K562 (cell line): ENCODE measurements at regions not wholly inside any gene's neighbourhood (a gene's known extent, or its start where the extent isn't known, plus 50 kb on each side); places are given as distances from the start of the nearest gene placed in this dataset.
A peak's percentile ranks its signal among the peaks of the same experiment; 100 is the strongest.

Experiments used
- CAMTA2 ChIP-seq: fragments of 250-450 bp; sonication (Bioruptor Pico); conservative IDR thresholded peaks from 2 replicates; pipeline ENCODE4 v1.5.1; 2022
- CREBBP ChIP-seq: IDR thresholded peaks from one replicate; pipeline ENCODE4 v1.6.1; 2012; ENCODE audit warnings: low read depth, mild to moderate bottlenecking, control low read depth, inconsistent platforms, low read length
- ETV5 ChIP-seq: sonication (generic); formaldehyde crosslinking; IDR thresholded peaks from 2 replicates; pipeline ENCODE4 v1.4.0; 2020; ENCODE audit warnings: low read depth, mild to moderate bottlenecking, missing genetic modification reagents
- FOS ChIP-seq: IDR thresholded peaks from 3 replicates; pipeline ENCODE4 v1.6.1; 2011; ENCODE audit not compliant: insufficient read length; ENCODE audit errors: extremely low read depth
- KHSRP ChIP-seq: fragments of 450-650 bp; IDR thresholded peaks from 2 replicates; pipeline ENCODE4 v1.6.1; 2017
- MCM5 ChIP-seq: fragments of 450-650 bp; IDR thresholded peaks from 2 replicates; pipeline ENCODE4 v1.6.1; 2016; ENCODE audit warnings: low read depth
- RAD51 ChIP-seq: fragments of 450-650 bp; IDR thresholded peaks from 2 replicates; pipeline ENCODE4 v1.7.1; 2016; ENCODE audit warnings: low read depth, mild to moderate bottlenecking, borderline replicate concordance
- SAFB ChIP-seq: fragments of 200-400 bp; formaldehyde crosslinking; IDR thresholded peaks from 2 replicates; pipeline ENCODE4 v1.6.1; 2017; ENCODE audit warnings: low read depth, low read length, borderline replicate concordance
- SMC3 ChIP-seq: conservative IDR thresholded peaks from 2 replicates; pipeline ENCODE4 v1.6.1; 2011; ENCODE audit warnings: low read depth, low read length, improper control_type of control experiment; ENCODE audit not compliant: insufficient read depth
- SRSF9 ChIP-seq: fragments of 200-400 bp; formaldehyde crosslinking; IDR thresholded peaks from 2 replicates; pipeline ENCODE4 v1.6.1; 2017; ENCODE audit warnings: low read depth, low read length, borderline replicate concordance
- TCFL5 ChIP-seq: fragments of 250-450 bp; sonication (Bioruptor Pico); conservative IDR thresholded peaks from 2 replicates; pipeline ENCODE4 v1.6.1; 2021; ENCODE audit warnings: mild to moderate bottlenecking, moderate library complexity, matching md5 sums
- ZC3H11A ChIP-seq: IDR thresholded peaks from 2 replicates; pipeline ENCODE4 v1.6.1; 2012; ENCODE audit warnings: low read depth, low read length, improper control_type of control experiment
- ZFP1 ChIP-seq: fragments of 450-650 bp; formaldehyde crosslinking; IDR thresholded peaks from 2 replicates; pipeline ENCODE4 v1.4.0; 2020; ENCODE audit warnings: mild to moderate bottlenecking, mixed read lengths
- ZFX ChIP-seq: sonication (generic); formaldehyde crosslinking; IDR thresholded peaks from 2 replicates; pipeline ENCODE4 v1.8.0; 2022; ENCODE audit warnings: mild to moderate bottlenecking, missing genetic modification reagents, moderate library complexity
- ZNF140 ChIP-seq: fragments of 250-450 bp; sonication (Bioruptor Pico); IDR thresholded peaks from 2 replicates; pipeline ENCODE4 v1.8.0; 2021; ENCODE audit warnings: moderate library complexity, mild to moderate bottlenecking, inconsistent platforms
- ZNF143 ChIP-seq: sonication (generic); formaldehyde crosslinking; IDR thresholded peaks from 2 replicates; pipeline ENCODE4 v1.9.0; 2022; ENCODE audit warnings: mild to moderate bottlenecking, missing genetic modification reagents
- ZNF274 ChIP-seq: IDR thresholded peaks from 2 replicates; pipeline ENCODE4 v1.6.1; 2011; ENCODE audit warnings: low read depth, mild to moderate bottlenecking, low read length, moderate library complexity, borderline replicate concordance
- ZNF311 ChIP-seq: fragments of 250-450 bp; sonication (Bioruptor Pico); IDR thresholded peaks from 2 replicates; pipeline ENCODE4 v1.4.0; 2020; ENCODE audit warnings: mild to moderate bottlenecking, moderate library complexity
- ZNF408 ChIP-seq: fragments of 250-450 bp; sonication (Bioruptor Pico); IDR thresholded peaks from 2 replicates; pipeline ENCODE4 v1.4.0; 2020; ENCODE audit warnings: low read depth, mild to moderate bottlenecking, moderate library complexity
- ZNF644 ChIP-seq: fragments of 200-800 bp; sonication (Bioruptor generic); IDR thresholded peaks from 2 replicates; pipeline ENCODE4 v1.6.1; 2016; ENCODE audit warnings: low read depth, missing genetic modification characterization, missing compliant biosample characterization
- ZNF707 ChIP-seq: fragments of 250-450 bp; sonication (Bioruptor Pico); conservative IDR thresholded peaks from 2 replicates; pipeline ENCODE4 v1.8.0; 2022; ENCODE audit warnings: inconsistent platforms, mild to moderate bottlenecking, moderate library complexity
- ZNF830 ChIP-seq: fragments of 250-450 bp; sonication (Bioruptor Pico); IDR thresholded peaks from 2 replicates; pipeline ENCODE4 v1.5.0; 2021; ENCODE audit warnings: mild to moderate bottlenecking
- ZSCAN32 ChIP-seq: fragments of 450-650 bp; formaldehyde crosslinking; IDR thresholded peaks from 2 replicates; pipeline ENCODE4 v1.4.0; 2020; ENCODE audit warnings: mild to moderate bottlenecking, moderate library complexity
- TF ChIP-seq, protein P1 (sequence below): fragments of 450-650 bp; IDR thresholded peaks from 2 replicates; pipeline ENCODE4 v1.6.1; 2016; ENCODE audit warnings: low read depth, mild to moderate bottlenecking, moderate library complexity
- TF ChIP-seq, protein P2 (sequence below): sonication (generic); formaldehyde crosslinking; IDR thresholded peaks from 2 replicates; pipeline ENCODE4 v1.8.1; 2022; ENCODE audit warnings: missing genetic modification reagents
- TF ChIP-seq, protein P3 (sequence below): fragments of 450-650 bp; formaldehyde crosslinking; IDR thresholded peaks from 2 replicates; pipeline ENCODE4 v1.4.0; 2020; ENCODE audit warnings: mild to moderate bottlenecking
- TF ChIP-seq, protein P4 (sequence below): fragments of 250-450 bp; sonication (Bioruptor Pico); IDR thresholded peaks from 2 replicates; pipeline ENCODE4 v1.5.0; 2021; ENCODE audit warnings: mild to moderate bottlenecking, borderline replicate concordance

DNA sequence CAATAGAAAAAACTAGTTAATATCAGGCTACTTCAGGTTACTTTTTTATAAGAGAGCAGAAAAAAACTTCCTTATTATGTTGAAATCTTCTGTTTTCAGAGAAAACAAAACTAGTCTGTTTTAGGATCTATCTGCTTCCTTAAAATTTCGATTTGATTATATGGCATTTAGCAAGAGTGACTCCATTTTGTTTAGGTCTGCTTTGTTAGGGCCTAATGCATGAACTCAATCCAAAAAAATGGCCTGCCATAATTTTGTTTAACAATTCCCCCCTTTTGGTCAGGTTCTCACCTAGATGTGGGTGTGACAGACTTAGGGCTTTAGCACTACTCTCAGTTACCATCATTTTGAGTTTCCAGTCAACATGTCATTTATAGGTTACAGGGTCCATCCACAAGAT is 89.8 kb upstream of the GNG12 start (continued):
- TF ChIP-seq KHSRP, result no peak
- TF ChIP-seq, protein P1, sequence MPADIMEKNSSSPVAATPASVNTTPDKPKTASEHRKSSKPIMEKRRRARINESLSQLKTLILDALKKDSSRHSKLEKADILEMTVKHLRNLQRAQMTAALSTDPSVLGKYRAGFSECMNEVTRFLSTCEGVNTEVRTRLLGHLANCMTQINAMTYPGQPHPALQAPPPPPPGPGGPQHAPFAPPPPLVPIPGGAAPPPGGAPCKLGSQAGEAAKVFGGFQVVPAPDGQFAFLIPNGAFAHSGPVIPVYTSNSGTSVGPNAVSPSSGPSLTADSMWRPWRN, result no peak
- no peak for TF ChIP-seq ZNF274
- no peak for TF ChIP-seq FOS
- peak; percentile 98 for TF ChIP-seq ZNF311 (CRISPR knock-in tag)
- TF ChIP-seq ZFP1 (CRISPR knock-in tag), result peak; percentile 51; the same call in 1 of the 2 replicates
- no peak for TF ChIP-seq SRSF9
- no peak for TF ChIP-seq ZNF707 (CRISPR knock-in tag)
- no peak for TF ChIP-seq ZNF644 (tag)
- TF ChIP-seq CREBBP, result no peak
- TF ChIP-seq ZNF143 (CRISPR knock-in tag), result no peak
- no peak for TF ChIP-seq ZC3H11A
- TF ChIP-seq ZNF408 (CRISPR knock-in tag), result no peak
- TF ChIP-seq RAD51, result no peak
- TF ChIP-seq TCFL5 (CRISPR knock-in tag), result peak; percentile 86
- peak; percentile 91 for TF ChIP-seq ZNF140 (CRISPR knock-in tag)
- TF ChIP-seq SMC3, result no peak
- no peak for TF ChIP-seq MCM5
- TF ChIP-seq ZNF830 (CRISPR knock-in tag), result peak; percentile 42; the same call in 1 of the 2 replicates
- no peak for TF ChIP-seq CAMTA2 (CRISPR knock-in tag)
- TF ChIP-seq, protein P2, sequence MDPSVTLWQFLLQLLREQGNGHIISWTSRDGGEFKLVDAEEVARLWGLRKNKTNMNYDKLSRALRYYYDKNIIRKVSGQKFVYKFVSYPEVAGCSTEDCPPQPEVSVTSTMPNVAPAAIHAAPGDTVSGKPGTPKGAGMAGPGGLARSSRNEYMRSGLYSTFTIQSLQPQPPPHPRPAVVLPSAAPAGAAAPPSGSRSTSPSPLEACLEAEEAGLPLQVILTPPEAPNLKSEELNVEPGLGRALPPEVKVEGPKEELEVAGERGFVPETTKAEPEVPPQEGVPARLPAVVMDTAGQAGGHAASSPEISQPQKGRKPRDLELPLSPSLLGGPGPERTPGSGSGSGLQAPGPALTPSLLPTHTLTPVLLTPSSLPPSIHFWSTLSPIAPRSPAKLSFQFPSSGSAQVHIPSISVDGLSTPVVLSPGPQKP, result no peak
- TF ChIP-seq ZFX, result no peak
- TF ChIP-seq SAFB, result no peak
- TF ChIP-seq, protein P3, sequence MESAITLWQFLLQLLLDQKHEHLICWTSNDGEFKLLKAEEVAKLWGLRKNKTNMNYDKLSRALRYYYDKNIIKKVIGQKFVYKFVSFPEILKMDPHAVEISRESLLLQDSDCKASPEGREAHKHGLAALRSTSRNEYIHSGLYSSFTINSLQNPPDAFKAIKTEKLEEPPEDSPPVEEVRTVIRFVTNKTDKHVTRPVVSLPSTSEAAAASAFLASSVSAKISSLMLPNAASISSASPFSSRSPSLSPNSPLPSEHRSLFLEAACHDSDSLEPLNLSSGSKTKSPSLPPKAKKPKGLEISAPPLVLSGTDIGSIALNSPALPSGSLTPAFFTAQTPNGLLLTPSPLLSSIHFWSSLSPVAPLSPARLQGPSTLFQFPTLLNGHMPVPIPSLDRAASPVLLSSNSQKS (CRISPR knock-in tag), result 0 out of 2 replicates have a peak, but pooled peaks have one; percentile 71
- TF ChIP-seq ETV5 (CRISPR knock-in tag), result no peak
- TF ChIP-seq, protein P4, sequence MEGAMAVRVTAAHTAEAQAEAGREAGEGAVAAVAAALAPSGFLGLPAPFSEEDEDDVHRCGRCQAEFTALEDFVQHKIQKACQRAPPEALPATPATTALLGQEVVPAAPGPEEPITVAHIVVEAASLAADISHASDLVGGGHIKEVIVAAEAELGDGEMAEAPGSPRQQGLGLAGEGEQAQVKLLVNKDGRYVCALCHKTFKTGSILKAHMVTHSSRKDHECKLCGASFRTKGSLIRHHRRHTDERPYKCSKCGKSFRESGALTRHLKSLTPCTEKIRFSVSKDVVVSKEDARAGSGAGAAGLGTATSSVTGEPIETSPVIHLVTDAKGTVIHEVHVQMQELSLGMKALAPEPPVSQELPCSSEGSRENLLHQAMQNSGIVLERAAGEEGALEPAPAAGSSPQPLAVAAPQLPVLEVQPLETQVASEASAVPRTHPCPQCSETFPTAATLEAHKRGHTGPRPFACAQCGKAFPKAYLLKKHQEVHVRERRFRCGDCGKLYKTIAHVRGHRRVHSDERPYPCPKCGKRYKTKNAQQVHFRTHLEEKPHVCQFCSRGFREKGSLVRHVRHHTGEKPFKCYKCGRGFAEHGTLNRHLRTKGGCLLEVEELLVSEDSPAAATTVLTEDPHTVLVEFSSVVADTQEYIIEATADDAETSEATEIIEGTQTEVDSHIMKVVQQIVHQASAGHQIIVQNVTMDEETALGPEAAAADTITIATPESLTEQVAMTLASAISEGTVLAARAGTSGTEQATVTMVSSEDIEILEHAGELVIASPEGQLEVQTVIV, result peak; percentile 55; the same call in 1 of the 2 replicates
- 0 out of 2 replicates have a peak, but pooled peaks have one; percentile 61 for TF ChIP-seq ZSCAN32
